NK-92 (cell line): ENCODE measurements at regions not wholly inside any gene's neighbourhood (a gene's known extent, or its start where the extent isn't known, plus 50 kb on each side); places are given as distances from the start of the nearest gene placed in this dataset.
"Not testable (repeated sequence)": the region's sequence is repeated elsewhere in the genome, so short reads cannot be mapped to it uniquely, and the experiment has no call there.

Source experiments
- DNase-seq: peaks from one replicate; lab custom pipeline; 2025; ENCODE audit not compliant: unreplicated experiment; lab: John Stamatoyannopoulos, UW

DNA sequence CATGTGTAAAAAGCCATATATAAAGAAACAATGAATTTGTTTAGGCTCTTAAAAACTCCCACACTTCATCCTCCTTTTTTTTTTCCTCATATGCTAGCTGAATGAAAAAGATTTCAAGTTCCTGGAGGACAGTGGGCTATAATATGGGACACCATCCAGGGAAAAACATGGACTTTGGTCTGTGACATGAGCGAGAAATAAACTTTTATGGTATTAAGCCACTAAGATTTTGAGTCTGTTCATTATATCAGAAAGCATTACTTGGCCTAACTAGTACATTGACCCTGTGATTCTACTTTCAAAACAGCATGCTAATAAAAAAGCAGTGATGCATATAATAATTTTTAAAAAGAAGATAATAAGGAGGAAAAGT is 392.3 kb upstream of the CAMK1G start:
- DNase-seq = no peak

DNA sequence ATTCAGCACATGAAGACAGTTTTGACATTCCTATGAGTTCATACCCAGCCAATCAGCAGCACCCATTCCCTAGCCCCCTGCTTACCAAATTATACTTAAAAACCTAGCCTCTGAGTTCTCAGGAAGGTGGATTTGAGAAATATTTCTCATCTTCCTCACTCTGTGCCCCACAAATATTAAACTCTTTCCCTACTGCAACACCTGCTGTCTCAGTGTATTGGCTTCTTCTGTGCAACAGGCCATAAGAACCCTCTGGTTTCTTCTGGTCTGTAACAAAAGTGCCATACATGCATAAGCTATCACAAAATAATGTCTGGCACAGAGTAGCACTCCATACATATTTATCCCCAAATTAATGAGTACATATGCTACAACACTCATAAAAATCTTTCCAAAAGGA is 387.4 kb upstream of the CAMK1G start:
- no peak for DNase-seq

DNA sequence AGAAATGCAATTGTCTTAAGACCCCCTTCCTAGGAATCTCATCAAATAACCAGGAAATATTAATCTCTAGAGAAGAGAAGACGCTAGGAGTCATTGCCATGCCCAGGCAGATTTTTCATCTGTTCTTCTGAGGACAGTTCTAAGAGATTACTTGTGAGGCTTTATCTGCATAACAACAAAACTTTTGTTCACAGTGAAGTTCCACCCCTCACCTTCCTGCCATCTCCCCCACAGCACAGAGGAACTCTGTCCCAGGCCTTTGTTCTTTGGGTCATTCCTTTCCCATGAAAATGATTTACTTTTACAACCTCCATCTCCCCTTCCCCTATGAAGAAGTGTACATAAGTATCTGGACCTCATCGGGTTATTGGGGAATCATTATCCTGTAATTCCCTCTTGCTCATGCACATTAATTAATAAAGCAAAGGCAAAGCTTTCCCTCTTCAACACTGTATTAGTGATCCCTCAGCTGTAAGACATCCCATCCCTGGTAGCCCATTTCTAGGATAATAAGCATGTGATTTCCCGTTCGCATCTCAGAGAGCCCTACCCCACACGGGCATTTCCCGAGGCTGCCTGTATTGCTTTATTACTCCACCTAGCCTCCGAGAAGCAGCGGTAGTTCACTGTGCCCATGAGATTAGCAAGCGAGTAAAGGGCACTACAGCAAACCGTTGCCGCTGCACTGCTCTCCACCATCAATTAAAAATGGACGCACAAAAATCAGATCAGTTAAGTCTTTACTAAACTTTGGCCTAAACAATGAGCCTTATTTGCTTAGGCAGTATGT is 384.4 kb upstream of the CAMK1G start:
- no peak for DNase-seq

DNA sequence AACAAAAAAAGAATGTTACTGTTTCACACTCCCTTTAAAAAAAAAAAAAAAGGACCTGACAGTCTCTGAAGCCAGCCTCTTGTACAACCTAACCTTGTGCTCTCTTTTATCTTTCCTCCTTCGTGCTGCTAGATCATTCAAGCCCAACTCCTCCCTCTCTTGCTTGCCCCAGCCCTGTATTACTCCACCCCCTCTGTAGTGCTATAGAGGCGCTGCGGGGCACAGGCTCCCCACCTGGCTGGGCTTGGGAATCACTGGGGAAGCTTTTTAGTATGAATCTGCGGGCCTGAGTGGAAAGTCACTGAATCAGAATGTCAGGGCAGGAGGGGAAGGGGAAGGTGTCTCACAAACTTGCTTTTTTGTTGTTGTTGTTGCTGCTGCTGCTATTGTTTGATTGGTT is 383.7 kb upstream of the CAMK1G start:
- no peak for DNase-seq

DNA sequence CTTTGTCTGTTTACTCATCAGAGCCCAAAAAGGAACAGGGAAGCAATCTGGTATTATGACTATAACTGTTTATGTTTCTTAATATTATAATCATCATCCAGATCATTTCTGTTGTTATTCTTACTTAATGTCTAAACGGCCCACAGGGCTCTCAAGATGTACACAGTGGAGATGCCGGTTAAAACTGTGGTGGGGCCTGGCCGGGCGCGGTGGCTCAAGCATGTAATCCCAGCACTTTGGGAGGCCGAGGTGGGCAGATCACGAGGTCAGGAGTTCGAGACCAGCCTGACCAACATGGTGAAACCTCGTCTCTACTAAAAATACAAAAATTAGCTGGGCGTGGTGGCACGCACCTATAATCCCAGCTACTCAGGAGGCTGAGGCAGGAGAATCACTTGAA is 381.2 kb upstream of the CAMK1G start:
- DNase-seq = not testable (repeated sequence)

DNA sequence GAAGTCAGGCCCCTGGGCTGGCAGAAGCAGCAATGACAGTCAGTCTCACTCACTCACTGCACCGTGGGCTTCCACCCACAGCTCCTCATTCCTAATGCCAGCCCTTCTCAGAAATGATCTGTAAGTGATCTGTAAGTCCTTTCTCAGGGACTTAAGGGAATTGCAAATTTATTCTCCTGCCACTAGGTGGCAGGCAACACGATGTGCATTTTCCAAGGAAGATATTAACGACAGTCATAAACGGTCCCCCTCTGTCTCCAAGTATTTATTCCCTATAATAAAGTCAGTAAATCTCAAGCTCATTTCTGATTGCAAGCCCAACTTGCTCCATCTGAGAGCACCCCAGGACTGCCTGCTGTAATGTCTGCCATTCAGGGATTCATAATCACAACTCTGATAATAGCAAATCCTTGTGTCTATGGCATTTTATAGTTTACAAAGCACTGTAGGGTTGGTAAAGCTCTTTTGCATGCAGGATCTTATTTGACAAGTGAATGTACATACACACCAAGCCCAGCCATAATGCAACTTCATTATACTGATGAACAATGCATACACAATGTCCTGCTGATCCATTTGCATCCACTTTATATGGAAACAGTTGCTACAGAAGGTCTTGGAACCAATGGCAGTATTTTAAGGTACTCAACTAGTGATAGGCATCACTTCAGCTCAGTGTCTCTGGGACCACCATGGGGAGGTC is 380.5 kb upstream of the CAMK1G start:
- DNase-seq = no peak

DNA sequence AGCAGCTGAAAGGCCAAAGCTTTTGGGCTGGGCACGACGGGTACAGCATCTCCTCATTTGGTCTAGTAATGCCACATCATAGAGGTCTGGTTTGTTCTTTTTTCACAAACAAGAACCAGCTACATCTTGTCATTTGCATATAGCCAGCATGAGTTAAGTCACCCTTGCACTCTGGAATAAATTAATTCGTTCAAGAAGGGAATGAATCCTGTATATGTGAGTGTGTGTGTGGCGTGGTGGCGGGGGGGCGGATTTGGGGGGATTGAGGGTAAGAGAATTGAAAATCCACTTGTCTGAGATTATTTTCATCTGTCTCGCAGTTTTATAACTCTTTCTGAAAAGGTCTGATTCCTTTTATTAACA is 380.0 kb upstream of the CAMK1G start:
- no peak for DNase-seq

DNA sequence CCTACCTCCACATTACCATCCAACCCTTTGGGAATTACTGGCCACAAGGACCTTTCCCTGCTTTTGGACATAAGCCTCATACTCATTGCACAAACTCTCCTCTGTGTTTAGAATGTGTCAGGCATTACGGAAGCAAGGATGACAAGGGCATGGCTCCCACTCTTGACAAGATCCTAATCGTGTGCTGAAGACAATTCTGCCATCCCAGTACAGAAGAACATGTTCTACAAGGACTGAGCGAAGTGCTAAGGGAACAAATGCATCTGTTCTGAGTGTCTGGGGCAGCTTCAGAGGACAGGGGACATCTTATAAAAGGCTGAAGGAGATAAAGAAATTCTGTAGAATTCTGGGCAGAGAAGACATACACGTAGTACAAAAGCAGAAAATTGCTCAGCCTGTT is 378.5 kb upstream of the CAMK1G start:
- no peak for DNase-seq

DNA sequence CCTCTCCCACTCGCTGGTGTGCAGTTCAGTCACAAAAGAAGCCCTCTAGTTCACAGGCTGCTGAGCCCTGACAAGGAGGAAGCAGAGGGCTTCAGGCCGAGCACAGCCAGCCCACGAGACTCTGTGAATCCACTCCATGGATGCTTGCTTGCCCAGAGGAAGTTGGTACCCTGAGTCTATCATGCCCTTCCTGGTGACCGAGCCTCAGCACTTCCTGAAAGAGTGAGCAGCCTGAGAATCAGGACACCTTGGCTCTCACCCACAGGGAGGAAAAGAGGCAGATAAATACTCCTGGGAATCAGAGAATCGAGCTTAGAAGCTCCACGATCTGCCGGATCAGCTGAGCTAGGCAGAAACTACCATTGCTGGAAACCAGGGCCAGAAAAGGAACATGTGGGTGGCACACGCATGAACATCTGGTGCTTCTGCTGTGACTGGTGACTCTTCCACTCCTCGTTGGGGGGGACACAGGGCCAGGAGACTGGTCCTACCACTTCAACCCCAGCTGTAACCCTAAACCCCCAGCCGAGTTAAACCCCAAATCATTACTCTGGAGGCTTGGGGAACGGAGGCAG is 376.3 kb upstream of the CAMK1G start:
- DNase-seq = no peak

DNA sequence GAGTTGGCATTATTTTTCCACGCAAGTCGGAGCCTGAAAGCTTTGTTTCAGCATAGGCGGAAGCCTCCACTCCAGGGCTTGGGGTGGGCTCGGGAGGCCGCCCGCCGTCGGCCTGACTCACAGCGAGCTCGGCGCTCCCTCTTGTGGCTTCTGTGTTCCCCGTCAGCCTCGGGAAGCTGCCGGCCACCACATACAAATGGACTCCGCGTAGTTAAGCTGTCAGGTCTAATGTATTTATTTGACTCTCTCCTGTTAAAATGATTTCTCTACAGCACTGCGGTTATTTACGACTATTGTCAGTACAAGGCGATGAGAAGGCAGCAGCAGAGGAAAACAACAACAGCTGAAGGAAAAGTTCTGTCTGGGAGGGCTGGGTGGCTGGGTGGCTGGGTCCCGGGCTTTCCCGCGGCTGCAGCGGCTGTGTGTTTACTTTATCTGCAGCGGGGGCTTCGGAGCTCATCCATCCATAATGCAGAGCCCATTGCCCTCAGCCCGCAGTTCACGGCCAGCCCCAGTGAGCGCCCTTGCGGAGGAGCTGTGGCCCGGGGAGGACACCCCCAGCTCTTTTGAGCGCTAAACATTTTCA is 375.7 kb upstream of the CAMK1G start:
- no peak for DNase-seq

DNA sequence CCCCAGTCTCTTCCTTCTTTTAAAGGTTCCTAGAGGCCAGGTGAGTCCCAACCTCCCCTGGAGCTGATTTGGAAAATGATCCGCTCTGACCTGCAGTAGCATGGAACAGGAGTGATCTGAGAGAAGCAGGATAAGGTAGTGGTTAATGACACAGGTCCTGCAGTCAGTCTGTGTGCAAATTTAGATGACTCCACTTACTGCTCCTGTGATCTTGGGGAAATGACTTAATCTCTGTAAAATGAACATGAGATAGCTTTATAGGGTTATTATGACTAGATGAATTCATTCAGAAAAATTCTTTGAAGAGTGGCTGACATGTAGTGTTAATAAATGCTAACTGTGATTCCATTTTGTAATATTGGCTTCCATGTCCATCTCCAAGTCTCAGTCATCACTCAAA is 374.9 kb upstream of the CAMK1G start:
- DNase-seq = no peak

DNA sequence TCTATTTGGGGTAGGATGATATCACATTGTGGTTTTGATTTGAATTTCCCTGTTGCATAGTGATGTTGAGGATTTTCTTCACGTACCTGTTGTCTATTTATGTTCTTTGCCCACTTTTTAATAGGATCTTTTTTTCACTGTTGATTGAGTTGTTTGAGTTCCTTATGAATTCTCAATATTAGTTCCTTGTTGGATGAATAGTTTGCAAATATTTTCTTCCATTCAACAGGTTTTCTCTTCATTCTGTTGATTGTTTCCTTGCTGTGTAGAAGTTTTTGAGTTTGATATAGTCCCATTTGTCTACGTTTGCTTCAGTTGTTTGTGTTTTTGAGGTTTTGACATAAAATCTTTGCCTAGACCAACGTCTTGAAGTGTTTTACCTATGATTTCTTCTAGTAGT is 369.5 kb upstream of the CAMK1G start:
- DNase-seq = no peak

DNA sequence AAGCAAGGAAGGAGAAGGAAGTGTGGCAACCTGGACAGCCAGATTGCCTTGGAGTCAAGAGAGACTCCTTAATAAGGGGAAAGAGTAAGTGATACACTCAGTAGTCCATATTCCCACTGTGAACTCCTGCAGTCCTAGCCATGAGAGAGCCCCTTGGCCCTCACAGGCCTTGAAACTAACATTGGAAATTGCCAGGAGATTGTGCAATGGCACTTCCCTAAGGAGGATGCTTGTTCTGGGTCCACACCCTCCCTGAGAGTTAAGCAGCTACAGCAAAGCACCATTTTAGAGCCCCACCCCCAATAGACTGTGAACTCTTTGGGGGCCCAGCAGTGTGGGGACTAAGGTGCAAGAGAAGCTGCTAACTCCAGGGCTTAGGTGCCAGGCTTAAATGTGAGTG is 367.7 kb upstream of the CAMK1G start:
- DNase-seq = no peak

DNA sequence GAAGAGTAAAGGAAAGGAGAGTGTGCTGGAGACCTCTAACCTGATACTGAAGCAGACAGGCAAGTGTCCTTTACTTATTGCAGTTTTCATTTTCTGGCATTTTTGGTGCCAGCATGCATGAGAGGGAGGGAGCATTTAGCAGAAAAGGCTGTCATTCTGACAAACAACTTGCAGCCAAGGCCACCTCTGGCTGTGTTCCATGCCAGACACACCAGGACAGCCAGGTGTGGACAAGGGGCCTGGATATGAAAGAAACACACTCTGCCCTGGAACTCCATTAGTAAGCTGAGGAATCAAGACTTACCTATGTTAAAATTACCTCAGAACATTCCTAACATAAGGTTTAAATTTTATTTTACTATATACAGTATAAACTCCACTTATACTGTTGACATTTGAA is 365.4 kb upstream of the CAMK1G start:
- DNase-seq = no peak

DNA sequence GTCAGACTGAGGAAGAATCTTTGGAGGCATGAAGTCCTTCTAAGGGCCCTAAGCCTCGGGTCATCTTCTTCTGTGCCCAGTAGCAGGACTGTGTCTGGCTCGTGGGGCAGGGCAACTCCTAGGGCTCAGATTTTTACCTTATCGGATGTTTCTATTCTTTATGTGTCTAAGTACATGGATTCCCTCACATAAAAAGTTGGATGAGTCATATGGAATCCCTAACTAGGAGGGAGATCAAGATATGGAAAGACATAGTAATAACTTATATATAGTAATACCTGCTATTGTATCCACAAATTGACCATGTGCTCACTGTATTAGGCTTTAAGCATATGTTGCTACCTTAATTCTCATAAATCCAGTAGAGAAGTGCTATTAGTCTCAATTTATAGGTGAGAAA is 364.5 kb upstream of the CAMK1G start:
- no peak for DNase-seq

DNA sequence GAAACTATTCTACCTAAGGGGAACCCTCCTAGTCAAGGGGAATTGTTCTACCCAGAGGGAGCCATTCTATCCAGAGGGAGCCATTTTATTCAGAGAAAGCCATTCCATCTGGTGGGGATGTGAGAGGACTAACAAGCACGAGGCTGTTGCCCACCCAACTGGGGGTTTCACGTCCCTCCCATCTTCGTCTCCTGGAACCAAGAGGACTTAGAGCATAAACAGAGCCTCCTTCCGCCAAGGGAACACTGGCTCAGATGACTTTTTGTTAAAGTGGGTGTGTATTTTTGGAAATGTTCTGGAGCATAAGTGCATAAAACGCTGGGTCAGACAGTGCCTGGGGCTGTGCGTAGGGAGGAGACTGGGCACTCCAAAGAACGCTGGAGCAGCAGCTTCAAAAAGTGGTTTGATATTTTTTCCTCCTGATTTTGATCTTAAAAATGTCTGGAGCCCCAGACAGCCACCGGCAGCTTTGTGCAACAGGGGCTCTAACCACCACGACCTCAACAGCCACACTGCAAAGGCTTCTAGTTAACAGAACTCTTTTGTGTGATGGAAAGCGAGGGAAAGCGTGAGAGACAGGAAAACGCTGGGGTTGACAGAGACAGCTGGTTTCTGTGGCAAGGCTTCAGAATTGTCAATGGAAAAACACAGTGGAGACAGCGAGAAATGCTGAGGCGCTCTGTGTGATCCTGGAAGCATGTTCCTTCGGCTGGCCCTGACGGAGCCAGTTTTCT is 363.6 kb upstream of the CAMK1G start:
- DNase-seq = no peak

DNA sequence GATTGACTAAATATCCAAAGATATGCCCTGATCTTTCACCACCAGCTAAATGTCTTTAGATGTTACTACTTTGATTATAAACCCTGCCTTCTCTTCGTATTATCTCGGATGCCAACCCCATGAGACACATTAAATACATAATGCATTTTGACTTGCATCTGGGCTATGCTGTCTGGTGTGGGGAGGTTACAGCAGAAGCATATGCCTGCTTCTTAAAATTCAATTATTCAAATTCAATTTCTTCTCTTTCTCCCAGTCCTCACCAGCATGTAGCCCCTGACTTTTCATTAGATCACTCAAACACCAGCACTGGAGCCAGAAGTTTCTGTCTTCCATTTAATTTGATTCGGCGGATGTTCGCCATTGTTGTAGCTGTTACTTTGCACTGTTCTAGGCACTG is 360.7 kb upstream of the CAMK1G start:
- no peak for DNase-seq

DNA sequence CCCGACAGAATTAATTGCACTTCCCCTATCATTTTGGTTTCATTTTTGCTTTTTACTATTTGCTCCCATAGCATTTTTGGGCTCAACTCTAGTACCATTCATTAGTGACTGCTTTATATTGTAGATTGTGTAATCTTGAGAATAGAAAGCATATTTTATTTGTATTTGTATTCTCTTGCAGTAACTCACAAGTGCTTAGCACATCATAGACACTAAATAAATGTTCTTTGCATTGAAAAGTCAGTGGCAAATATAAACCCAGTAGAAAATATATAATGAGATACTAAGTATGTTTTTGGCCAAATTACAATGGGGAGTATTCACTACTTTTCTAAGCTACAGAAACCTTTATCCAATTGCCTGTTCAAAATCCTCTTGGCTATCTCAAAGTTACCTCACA is 359.7 kb upstream of the CAMK1G start:
- DNase-seq = no peak

DNA sequence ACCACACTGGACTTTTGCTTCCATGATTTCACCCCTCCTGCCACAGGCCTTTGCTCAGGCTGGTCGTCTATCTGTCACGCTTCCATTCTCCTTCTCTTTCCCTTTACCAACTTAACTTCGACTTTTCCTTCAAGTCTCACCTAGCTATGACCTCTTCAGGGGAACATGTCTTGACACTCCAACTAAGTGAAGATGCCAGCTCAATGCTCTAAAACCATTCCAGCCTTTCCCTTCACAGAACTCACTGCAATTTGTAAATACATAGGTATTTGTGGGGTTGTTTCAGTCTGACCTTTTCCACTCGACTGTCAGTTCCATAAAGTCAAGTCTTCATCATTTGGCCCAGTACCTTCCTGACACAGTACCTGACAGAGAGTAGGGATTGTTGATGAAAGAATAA is 358.6 kb upstream of the CAMK1G start:
- no peak for DNase-seq

DNA sequence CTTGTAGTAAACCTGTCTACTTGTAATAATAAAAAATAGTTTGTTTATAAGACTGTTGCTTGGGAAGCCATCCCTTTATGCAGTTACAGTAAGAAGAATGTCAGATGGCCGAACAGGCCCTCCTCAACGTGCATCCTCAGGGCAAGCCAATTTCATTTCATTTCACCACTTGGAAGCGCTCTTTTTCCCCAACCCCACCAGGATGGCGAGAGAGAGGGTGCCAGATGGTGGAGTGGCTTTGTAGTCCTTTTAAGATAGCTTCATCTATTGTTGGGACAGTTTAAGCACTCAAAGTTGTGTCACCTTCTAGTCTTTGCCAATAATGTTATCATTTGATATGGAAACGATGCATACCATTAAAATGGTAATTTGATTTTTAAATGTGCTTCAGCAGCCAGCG is 356.3 kb upstream of the CAMK1G start:
- no peak for DNase-seq

DNA sequence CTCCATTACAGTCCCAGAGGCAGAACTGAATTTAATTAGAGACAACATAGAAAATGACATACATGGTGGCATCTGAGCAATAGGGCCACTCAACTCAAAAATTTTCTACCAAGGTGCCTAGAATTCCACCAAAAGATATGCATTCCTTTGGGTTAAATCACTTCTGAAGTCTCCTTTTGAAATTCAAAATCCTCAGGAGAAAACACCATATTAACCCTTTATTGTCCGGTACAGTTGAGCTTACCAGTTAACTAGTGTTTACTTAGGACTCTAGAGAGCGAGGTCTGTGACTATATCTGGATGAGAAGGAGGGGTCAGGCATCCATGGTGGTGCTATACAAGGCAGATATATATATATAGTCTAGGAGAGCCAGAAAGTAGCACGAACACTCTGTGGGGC is 355.6 kb upstream of the CAMK1G start:
- no peak for DNase-seq
